ENCODE measurements at regions not wholly inside any gene's neighbourhood (a gene's known extent, or its start where the extent isn't known, plus 50 kb on each side); places are given as distances from the start of the nearest gene placed in this dataset.

DNA sequence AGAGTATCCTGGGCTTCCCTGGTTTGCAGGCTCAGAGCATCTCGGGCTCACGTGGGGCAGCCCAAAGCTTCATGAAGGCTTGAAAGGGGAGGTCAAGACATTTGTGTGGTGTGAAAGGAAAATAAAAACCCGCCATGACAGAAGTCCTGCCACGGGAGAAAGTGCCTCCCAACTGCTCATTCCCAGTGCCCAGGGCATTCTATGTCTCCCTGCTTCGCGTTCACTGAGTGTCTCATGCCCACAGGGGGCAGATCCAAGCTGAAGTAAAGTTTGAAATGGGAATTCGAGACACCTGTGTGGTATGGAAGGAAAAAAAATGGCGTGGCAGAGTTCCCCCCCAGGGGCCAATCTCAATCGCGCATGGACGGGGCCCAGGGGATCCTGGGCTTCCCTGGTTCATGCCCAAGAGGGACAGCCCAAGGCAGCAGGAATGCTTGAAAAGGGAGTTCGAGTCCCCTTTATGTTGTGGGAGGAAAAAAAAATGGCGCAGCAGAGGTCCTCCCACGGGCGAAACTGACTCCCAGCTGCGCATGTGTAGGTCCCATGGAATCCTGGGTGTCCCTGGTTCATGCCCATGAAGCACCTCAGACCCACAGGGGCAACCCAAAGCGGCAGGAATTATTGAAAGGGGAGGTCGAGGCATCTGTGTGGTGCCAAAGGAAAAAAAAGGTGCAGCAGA lies 576.7 kb downstream of the ALG10 start:
- peak in 1 of 2 experiments; percentile 22 for DNase-seq
- H3K27ac Mint-ChIP-seq (ENCODE audit: unreplicated experiment), result no peak overlapping the region
- Histone ChIP-seq H3K4me1 (no peaks in the 10 kb centered on the region), H3K36me3 (ENCODE audit: control insufficient read depth, insufficient read depth, low read length) (no peaks in the 10 kb centered on the region), H3K9me3 (peaks cover 77% of the 10 kb centered on the region), H3K4me3 (ENCODE audit: low read depth, low read length) (no peak overlapping the region), H3K27me3 (replicated peaks; ENCODE audit: control insufficient read depth, insufficient read depth, low read length) (no peaks in the 10 kb centered on the region; the same call in 1 of the 2 replicates)
- ChIA-PET CTCF (no interaction called here), POLR2A (no interaction called here)
- peaks cover 88% of the 10 kb centered on the region for H3K9me3 Mint-ChIP-seq (ENCODE audit: unreplicated experiment)
- H3K4me1 Mint-ChIP-seq (ENCODE audit: low read depth, unreplicated experiment), result no peaks in the 10 kb centered on the region
- H3K27me3 Mint-ChIP-seq (ENCODE audit: insufficient read depth, unreplicated experiment), result no peaks in the 10 kb centered on the region
- no TSS peak for BruUV-seq (replicated peaks)
- H3K36me3 Mint-ChIP-seq (ENCODE audit: insufficient read depth, unreplicated experiment), result peaks cover 5% of the 10 kb centered on the region
- intact Hi-C loops (cut with micrococcal nuclease; ENCODE audit: unreplicated experiment), result no loop called here
- TF ChIP-seq, protein P1, sequence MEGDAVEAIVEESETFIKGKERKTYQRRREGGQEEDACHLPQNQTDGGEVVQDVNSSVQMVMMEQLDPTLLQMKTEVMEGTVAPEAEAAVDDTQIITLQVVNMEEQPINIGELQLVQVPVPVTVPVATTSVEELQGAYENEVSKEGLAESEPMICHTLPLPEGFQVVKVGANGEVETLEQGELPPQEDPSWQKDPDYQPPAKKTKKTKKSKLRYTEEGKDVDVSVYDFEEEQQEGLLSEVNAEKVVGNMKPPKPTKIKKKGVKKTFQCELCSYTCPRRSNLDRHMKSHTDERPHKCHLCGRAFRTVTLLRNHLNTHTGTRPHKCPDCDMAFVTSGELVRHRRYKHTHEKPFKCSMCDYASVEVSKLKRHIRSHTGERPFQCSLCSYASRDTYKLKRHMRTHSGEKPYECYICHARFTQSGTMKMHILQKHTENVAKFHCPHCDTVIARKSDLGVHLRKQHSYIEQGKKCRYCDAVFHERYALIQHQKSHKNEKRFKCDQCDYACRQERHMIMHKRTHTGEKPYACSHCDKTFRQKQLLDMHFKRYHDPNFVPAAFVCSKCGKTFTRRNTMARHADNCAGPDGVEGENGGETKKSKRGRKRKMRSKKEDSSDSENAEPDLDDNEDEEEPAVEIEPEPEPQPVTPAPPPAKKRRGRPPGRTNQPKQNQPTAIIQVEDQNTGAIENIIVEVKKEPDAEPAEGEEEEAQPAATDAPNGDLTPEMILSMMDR (IDR thresholded peaks at IDR 0.05; ENCODE audit: insufficient read depth in 1 of 2, low read depth in 1 of 2, low read length in 1 of 2, severe bottlenecking in 1 of 2, unreplicated experiment in 1 of 2), result no peak
- H3K4me3 Mint-ChIP-seq (ENCODE audit: unreplicated experiment), result no peak overlapping the region

GRCh38 chr12:34599530-34600513 lies 577.5 kb downstream of the ALG10 start:
- DNase-seq, result peak in 1 of 2 experiments; percentile 21
- ChIA-PET POLR2A (no interaction called here), CTCF (no interaction called here)
- BruUV-seq (replicated peaks), result no TSS peak
- no peaks in the 10 kb centered on the region for H3K27me3 Mint-ChIP-seq (ENCODE audit: insufficient read depth, unreplicated experiment)
- peaks cover 88% of the 10 kb centered on the region for H3K9me3 Mint-ChIP-seq (ENCODE audit: unreplicated experiment)
- H3K27me3 ChIP-seq (replicated peaks; ENCODE audit: control insufficient read depth, insufficient read depth, low read length), result no peaks in the 10 kb centered on the region; the same call in 1 of the 2 replicates
- no peaks in the 10 kb centered on the region for H3K4me1 Mint-ChIP-seq (ENCODE audit: low read depth, unreplicated experiment)
- no peaks in the 10 kb centered on the region for H3K4me1 ChIP-seq
- intact Hi-C loops (cut with micrococcal nuclease; ENCODE audit: unreplicated experiment), result no loop called here
- TF ChIP-seq, protein P1 (IDR thresholded peaks at IDR 0.05; ENCODE audit: insufficient read depth in 1 of 2, low read depth in 1 of 2, low read length in 1 of 2, severe bottlenecking in 1 of 2, unreplicated experiment in 1 of 2), result no peak
- peaks cover 74% of the 10 kb centered on the region for H3K9me3 ChIP-seq
- no peak overlapping the region for H3K4me3 Mint-ChIP-seq (ENCODE audit: unreplicated experiment)
- no peaks in the 10 kb centered on the region for H3K36me3 ChIP-seq (ENCODE audit: control insufficient read depth, insufficient read depth, low read length)
- no peak overlapping the region for H3K4me3 ChIP-seq (ENCODE audit: low read depth, low read length)
- no peak overlapping the region for H3K27ac Mint-ChIP-seq (ENCODE audit: unreplicated experiment)
- H3K36me3 Mint-ChIP-seq (ENCODE audit: insufficient read depth, unreplicated experiment), result peaks cover 5% of the 10 kb centered on the region

GRCh38 chr12:34600592-34601462 lies 578.5 kb downstream of the ALG10 start:
- no TSS peak for BruUV-seq (replicated peaks)
- no peaks in the 10 kb centered on the region for H3K27me3 Mint-ChIP-seq (ENCODE audit: insufficient read depth, unreplicated experiment)
- POLR2A ChIA-PET, result no interaction called here
- intact Hi-C loops (cut with micrococcal nuclease; ENCODE audit: unreplicated experiment), result no loop called here
- Histone ChIP-seq H3K36me3 (ENCODE audit: control insufficient read depth, insufficient read depth, low read length) (no peaks in the 10 kb centered on the region), H3K27me3 (replicated peaks; ENCODE audit: control insufficient read depth, insufficient read depth, low read length) (no peaks in the 10 kb centered on the region; the same call in 1 of the 2 replicates), H3K9me3 (peaks cover 73% of the 10 kb centered on the region), H3K4me3 (ENCODE audit: low read depth, low read length) (no peak overlapping the region), H3K4me1 (no peaks in the 10 kb centered on the region)
- CTCF ChIA-PET, result no interaction called here
- H3K4me3 Mint-ChIP-seq (ENCODE audit: unreplicated experiment), result no peak overlapping the region
- peak in 1 of 2 experiments; percentile 32 for DNase-seq
- H3K9me3 Mint-ChIP-seq (ENCODE audit: unreplicated experiment), result peaks cover 88% of the 10 kb centered on the region
- H3K27ac Mint-ChIP-seq (ENCODE audit: unreplicated experiment), result no peak overlapping the region
- TF ChIP-seq, protein P1 (IDR thresholded peaks at IDR 0.05; ENCODE audit: insufficient read depth in 1 of 2, low read depth in 1 of 2, low read length in 1 of 2, severe bottlenecking in 1 of 2, unreplicated experiment in 1 of 2), result no peak
- H3K4me1 Mint-ChIP-seq (ENCODE audit: low read depth, unreplicated experiment), result no peaks in the 10 kb centered on the region
- H3K36me3 Mint-ChIP-seq (ENCODE audit: insufficient read depth, unreplicated experiment), result peaks cover 5% of the 10 kb centered on the region

Measured in Caco-2 (cell line).